Osteocyte (in vitro differentiated cells): ENCODE measurements at regions not wholly inside any gene's neighbourhood (a gene's known extent, or its start where the extent isn't known, plus 50 kb on each side); places are given as distances from the start of the nearest gene placed in this dataset.
"Not testable (repeated sequence)": the region's sequence is repeated elsewhere in the genome, so short reads cannot be mapped to it uniquely, and the experiment has no call there.

Source experiments
- DNase-seq: peaks from one replicate; pipeline ENCODE4 v3.0.0; 2021; ENCODE audit warnings: mixed read lengths; ENCODE audit not compliant: unreplicated experiment; ENCODE audit errors: extremely low spot score
- H3K27ac Mint-ChIP-seq: one replicate; pipeline ENCODE4 v1.8.0; 2021; ENCODE audit warnings: mild to moderate bottlenecking, mixed read lengths; ENCODE audit not compliant: unreplicated experiment
- H3K27me3 Mint-ChIP-seq: one replicate; pipeline ENCODE4 v1.8.0; 2021; ENCODE audit warnings: mixed read lengths; ENCODE audit not compliant: unreplicated experiment
- H3K36me3 Mint-ChIP-seq: one replicate; pipeline ENCODE4 v1.8.0; 2021; ENCODE audit warnings: mixed read lengths; ENCODE audit not compliant: unreplicated experiment
- H3K4me1 Mint-ChIP-seq: one replicate; pipeline ENCODE4 v1.8.0; 2021; ENCODE audit warnings: mixed read lengths; ENCODE audit not compliant: unreplicated experiment
- H3K4me3 Mint-ChIP-seq: one replicate; pipeline ENCODE4 v1.8.0; 2021; ENCODE audit warnings: mild to moderate bottlenecking, moderate library complexity, mixed read lengths; ENCODE audit not compliant: unreplicated experiment
- H3K9me3 Mint-ChIP-seq: one replicate; pipeline ENCODE4 v1.8.0; 2021; ENCODE audit warnings: mixed read lengths; ENCODE audit not compliant: unreplicated experiment
- TF ChIP-seq, protein P1 (sequence below): fragments of 200-600 bp; sonication (generic); IDR thresholded peaks from 2 replicates; pipeline ENCODE4 v1.5.0; 2021; ENCODE audit warnings: antibody characterized with exemption, mild to moderate bottlenecking, moderate library complexity

DNA sequence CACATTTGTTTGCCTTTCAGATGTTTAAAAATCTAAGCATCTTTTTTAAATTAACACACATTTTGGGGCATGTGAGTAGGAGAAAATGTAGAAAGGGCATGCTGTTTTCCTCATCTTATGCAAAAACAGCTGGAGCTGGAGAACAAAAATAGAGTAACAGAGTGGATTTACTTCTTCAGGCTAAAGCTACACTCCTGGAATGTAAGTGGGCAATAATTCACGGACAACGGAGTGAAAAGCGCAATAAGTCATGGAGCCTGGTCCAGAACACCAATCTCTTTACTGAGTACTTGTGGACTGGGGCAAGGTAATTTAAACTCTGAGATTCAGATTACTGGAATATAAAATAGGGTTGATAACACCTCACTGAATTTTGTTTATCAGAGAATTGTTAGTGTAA, 1018.8 kb upstream of the HS3ST1 start:
- TF ChIP-seq, protein P1, sequence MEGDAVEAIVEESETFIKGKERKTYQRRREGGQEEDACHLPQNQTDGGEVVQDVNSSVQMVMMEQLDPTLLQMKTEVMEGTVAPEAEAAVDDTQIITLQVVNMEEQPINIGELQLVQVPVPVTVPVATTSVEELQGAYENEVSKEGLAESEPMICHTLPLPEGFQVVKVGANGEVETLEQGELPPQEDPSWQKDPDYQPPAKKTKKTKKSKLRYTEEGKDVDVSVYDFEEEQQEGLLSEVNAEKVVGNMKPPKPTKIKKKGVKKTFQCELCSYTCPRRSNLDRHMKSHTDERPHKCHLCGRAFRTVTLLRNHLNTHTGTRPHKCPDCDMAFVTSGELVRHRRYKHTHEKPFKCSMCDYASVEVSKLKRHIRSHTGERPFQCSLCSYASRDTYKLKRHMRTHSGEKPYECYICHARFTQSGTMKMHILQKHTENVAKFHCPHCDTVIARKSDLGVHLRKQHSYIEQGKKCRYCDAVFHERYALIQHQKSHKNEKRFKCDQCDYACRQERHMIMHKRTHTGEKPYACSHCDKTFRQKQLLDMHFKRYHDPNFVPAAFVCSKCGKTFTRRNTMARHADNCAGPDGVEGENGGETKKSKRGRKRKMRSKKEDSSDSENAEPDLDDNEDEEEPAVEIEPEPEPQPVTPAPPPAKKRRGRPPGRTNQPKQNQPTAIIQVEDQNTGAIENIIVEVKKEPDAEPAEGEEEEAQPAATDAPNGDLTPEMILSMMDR = no peak
- DNase-seq = no peak
- Mint-ChIP-seq H3K27me3 (no peaks in the 10 kb centered on the region), H3K4me1 (no peaks in the 10 kb centered on the region), H3K36me3 (no peaks in the 10 kb centered on the region), H3K27ac (no peak overlapping the region), H3K9me3 (peaks cover 23% of the 10 kb centered on the region), H3K4me3 (no peak overlapping the region)

DNA sequence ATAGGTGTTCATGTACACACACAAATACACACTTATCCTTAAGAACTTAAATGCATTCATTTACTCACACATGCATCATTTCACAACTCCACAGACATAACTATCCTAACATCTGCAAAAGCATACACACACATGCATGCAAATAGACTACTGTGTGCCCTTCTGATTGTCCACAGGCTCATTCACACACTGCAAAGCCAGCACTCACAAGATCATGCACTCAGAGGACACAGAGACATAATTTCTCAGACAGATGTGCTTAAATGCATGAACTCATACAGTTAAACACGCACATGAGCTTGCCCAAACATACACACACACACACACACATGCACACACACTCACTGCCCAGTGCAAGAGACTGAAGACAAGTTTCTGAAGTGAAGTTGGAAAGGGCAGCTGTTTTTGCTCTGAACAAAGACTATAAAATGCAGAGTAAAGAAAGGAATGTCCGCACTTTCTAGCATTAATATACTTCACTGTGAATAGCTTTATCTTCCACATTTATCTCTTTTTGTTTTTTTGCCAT, 1018.0 kb upstream of the HS3ST1 start:
- H3K36me3 Mint-ChIP-seq = no peaks in the 10 kb centered on the region
- H3K4me3 Mint-ChIP-seq = no peak overlapping the region
- no peaks in the 10 kb centered on the region for H3K27me3 Mint-ChIP-seq
- no peak for DNase-seq
- H3K27ac Mint-ChIP-seq = no peak overlapping the region
- peaks cover 21% of the 10 kb centered on the region for H3K9me3 Mint-ChIP-seq
- no peaks in the 10 kb centered on the region for H3K4me1 Mint-ChIP-seq
- TF ChIP-seq, protein P1 = no peak

DNA sequence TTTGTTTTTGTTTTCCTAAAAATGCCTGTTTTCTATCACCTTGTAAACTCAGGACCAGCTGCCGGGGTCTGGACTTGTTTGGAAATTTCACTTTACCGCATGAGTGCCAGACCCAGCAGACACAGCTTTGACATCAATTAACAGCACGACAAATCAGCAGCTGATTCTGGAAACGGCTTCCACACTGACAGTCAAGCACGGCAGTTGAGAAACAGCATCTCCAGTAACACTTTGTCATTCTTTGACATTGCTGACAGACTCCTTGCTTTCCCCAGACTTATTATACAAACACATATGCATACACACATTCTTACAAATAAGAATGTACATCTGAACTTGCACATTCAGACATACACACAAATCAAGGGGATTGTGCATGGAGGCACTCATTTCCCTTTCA, 1017.6 kb upstream of the HS3ST1 start:
- no peaks in the 10 kb centered on the region for H3K4me1 Mint-ChIP-seq
- no peaks in the 10 kb centered on the region for H3K36me3 Mint-ChIP-seq
- no peak overlapping the region for H3K4me3 Mint-ChIP-seq
- no peak for DNase-seq
- no peak overlapping the region for H3K27ac Mint-ChIP-seq
- TF ChIP-seq, protein P1 = no peak
- H3K27me3 Mint-ChIP-seq = no peaks in the 10 kb centered on the region
- H3K9me3 Mint-ChIP-seq = peaks cover 17% of the 10 kb centered on the region

DNA sequence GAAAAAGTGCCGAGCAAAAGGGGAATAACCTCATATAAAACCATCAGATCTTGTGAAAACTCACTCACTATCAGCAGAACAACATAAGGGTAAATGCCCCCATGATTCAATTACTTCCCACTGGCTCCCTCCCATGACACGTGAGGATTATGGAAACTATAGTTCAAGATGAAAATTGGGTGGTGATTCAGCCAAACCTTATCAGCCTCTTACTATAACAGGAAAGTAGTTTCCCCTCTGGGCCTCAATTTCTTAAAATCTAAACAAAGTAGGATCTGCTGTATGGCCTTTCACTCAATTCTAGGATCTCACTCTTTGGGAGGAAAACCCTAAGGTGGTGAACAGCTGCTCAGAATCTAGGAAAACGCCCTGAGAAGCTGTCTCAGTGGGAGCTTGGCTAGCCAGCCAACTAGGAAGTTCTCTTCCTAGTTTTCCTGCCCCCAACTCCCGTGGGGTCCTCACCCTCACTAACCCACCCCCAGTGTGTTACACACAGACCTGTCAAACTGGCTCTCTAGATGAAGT, 1017.1 kb upstream of the HS3ST1 start:
- H3K36me3 Mint-ChIP-seq = no peaks in the 10 kb centered on the region
- H3K27ac Mint-ChIP-seq = no peak overlapping the region
- TF ChIP-seq, protein P1 = no peak
- peaks cover 15% of the 10 kb centered on the region for H3K9me3 Mint-ChIP-seq
- H3K4me3 Mint-ChIP-seq = no peak overlapping the region
- DNase-seq = no peak
- H3K27me3 Mint-ChIP-seq = no peaks in the 10 kb centered on the region
- H3K4me1 Mint-ChIP-seq = no peaks in the 10 kb centered on the region

DNA sequence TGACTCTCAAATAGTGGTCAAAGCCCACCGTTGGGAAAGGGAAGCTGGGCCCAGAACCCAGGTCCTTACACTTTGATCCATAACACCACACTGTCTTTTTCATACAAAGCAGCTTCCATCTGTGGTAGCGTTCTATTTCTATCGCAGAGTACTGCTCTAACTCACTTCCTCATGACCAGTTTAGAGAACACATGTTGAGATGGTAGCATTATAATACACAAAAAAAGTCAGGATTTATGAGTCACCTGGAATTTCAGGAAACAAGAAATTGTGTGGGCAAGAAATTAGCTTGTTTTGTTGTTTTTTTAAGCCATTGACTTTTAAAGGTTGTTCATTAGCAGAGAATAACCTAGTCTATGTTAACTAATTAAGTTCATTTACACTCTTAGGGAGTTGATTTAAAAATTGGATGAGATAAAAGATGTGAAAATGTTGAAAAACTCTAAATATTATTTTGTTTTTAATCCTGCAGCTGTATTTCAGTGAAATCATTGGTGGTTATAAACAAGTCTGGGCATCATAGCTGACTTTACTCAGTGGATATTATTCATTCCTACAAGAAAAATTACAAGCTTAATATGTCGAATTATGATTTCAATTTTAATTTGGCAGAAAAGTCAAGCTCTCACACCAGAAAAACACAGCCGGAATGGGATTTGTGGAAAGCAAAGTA, 1011.1 kb upstream of the HS3ST1 start:
- TF ChIP-seq, protein P1 = no peak
- Mint-ChIP-seq H3K27me3 (no peaks in the 10 kb centered on the region), H3K27ac (no peak overlapping the region), H3K4me1 (no peaks in the 10 kb centered on the region), H3K36me3 (no peaks in the 10 kb centered on the region), H3K4me3 (no peak overlapping the region), H3K9me3 (peaks cover 23% of the 10 kb centered on the region)
- no peak for DNase-seq

DNA sequence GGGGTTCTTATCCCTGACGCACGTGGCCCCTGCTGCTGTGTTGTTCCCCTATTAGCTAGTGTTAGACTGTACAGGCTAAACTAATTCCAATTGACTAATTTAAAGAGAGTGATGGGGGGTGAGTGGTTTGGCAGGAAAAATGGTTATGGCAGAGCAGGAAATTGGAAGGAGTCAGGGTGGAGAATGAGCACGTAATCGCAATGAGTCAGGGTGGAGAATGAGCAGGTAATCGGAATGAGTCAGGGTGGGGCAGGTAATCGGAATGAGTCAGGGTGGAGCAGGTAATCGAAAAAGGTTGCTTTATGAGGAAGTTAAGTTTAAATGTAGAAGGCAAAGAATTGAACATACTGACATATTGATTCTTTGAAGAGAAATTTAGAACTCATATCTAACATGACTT, 1002.6 kb upstream of the HS3ST1 start:
- DNase-seq = not testable (repeated sequence)

More for the DNA sequence above, 1002.6 kb upstream of the HS3ST1 start:
- not testable (repeated sequence) for H3K27ac Mint-ChIP-seq, H3K4me1 Mint-ChIP-seq, H3K27me3 Mint-ChIP-seq, H3K4me3 Mint-ChIP-seq, H3K36me3 Mint-ChIP-seq
- H3K9me3 Mint-ChIP-seq = peaks cover 39% of the 10 kb centered on the region
